Lower leg skin (tissue), 4 donors: ENCODE measurements at regions not wholly inside any gene's neighbourhood (a gene's known extent, or its start where the extent isn't known, plus 50 kb on each side); places are given as distances from the start of the nearest gene placed in this dataset.

ENCODE experiments used
- DNase-seq, 2 donors: peaks; one replicate each; pipeline ENCODE4 v3.0.0-alpha.2; 2019; ENCODE audit warnings: low spot score in 2 of 2
- H3K4me3 ChIP-seq: fragments of 200-600 bp; sonication (generic); 2 replicates; pipeline ENCODE4 v1.5.1; 2017; ENCODE audit warnings: mild to moderate bottlenecking, low read depth; ENCODE audit not compliant: poor library complexity, severe bottlenecking
- POLR2A ChIP-seq, 2 donors: fragments of 450-650 bp; IDR thresholded peaks; one replicate each; pipeline ENCODE4 v1.6.1; 2016 to 2017; ENCODE audit warnings: antibody characterized with exemption in 2 of 2, mild to moderate bottlenecking in 1 of 2, moderate library complexity in 1 of 2
- WGBS, 2 donors: methylation state at CpG; one replicate each; pipeline ENCODE4 v1.1.5; 2018; 5-methylcytosine and 5-hydroxymethylcytosine counted together
- intact Hi-C: fragments of 100-400 bp; cut with DNase I; formaldehyde crosslinking; loops from one replicate; pipeline ENCODE4 v1.15.0; 2023; ENCODE audit warnings: low total_unique reads
- TF ChIP-seq, protein P1 (sequence below), 3 donors: fragments of 450-650 bp; IDR thresholded peaks; one replicate each; pipeline ENCODE4 v1.5.1; 2016; ENCODE audit warnings: antibody characterized with exemption in 3 of 3, mild to moderate bottlenecking in 3 of 3, moderate library complexity in 2 of 3

DNA sequence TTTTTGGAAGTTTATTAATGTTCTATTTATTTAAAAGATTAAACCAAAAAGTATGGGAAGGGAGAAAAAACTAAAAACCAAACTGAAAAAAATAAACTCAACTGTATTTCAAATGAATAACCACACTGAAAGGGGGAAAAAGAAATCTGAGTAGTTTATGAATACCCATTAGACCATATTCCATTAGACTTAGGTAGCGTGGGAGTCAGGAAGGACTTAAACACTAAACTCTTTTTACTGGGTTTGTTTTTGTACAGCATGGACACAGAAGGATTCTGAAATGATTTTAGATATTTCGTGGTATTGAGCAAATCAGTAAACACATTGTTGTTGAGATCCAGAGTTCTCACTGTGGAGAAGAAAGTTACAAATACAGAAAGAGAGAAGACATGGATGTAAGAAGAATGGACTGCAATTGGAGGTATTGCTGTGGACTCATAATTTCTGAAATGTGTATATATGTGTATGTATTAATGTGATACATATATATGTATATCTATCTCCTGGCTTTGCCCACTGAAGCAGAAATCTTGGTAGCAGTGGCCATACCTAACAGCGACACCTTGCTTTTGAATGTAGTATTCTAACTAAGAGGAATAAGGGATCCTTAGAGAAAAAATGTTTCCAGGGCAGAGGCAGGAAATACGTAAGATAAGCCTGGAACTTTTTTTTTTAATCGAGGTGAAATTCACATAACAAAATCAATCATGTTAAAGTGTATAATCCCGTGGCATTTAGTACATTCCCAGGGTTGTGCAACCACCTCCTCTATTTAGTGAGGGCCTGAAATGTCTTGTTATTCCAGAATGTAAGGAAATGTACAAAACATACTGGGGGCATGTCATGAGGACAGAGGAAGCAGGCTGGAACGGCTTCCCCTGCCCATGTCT is 228.8 kb downstream of the SMARCA2 start:
- TF ChIP-seq, protein P1, sequence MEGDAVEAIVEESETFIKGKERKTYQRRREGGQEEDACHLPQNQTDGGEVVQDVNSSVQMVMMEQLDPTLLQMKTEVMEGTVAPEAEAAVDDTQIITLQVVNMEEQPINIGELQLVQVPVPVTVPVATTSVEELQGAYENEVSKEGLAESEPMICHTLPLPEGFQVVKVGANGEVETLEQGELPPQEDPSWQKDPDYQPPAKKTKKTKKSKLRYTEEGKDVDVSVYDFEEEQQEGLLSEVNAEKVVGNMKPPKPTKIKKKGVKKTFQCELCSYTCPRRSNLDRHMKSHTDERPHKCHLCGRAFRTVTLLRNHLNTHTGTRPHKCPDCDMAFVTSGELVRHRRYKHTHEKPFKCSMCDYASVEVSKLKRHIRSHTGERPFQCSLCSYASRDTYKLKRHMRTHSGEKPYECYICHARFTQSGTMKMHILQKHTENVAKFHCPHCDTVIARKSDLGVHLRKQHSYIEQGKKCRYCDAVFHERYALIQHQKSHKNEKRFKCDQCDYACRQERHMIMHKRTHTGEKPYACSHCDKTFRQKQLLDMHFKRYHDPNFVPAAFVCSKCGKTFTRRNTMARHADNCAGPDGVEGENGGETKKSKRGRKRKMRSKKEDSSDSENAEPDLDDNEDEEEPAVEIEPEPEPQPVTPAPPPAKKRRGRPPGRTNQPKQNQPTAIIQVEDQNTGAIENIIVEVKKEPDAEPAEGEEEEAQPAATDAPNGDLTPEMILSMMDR (IDR thresholded peaks at IDR 0.05): no peak
- TF ChIP-seq POLR2A (IDR thresholded peaks at IDR 0.05): no peak
- intact Hi-C loops: no loop called here
- WGBS, 2 donors: 72% methylated on average over 7 of the region's 7 CpGs

DNA sequence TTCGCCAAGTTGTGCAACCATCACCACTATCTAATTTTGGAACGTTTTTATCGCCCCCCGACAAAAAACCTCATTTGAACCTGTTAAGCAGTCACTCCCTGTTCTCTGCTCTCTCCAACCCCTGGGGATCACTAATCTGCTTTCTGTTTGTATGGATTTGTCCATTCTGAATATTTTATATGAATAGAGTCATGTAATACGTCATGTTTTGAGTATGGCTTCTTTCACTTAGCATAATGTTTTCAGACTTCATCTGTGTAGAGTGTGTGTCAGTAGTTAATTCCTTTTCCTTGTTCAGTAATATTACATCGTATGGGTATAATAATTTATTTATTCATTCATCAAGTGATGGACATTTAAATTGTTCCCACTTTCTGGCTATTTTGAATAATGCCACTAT is 232.2 kb downstream of the SMARCA2 start:
- intact Hi-C loops: no loop called here
- DNase-seq: no peak
- TF ChIP-seq POLR2A (IDR thresholded peaks at IDR 0.05): no peak
- TF ChIP-seq, protein P1 (IDR thresholded peaks at IDR 0.05): no peak
- 79 to 81% methylated on average over 6 of the region's 6 CpGs for WGBS, 2 donors
- H3K4me3 ChIP-seq: no peak overlapping the region

More for the DNA sequence above, 228.8 kb downstream of the SMARCA2 start:
- DNase-seq: no peak
- no peak overlapping the region for H3K4me3 ChIP-seq

DNA sequence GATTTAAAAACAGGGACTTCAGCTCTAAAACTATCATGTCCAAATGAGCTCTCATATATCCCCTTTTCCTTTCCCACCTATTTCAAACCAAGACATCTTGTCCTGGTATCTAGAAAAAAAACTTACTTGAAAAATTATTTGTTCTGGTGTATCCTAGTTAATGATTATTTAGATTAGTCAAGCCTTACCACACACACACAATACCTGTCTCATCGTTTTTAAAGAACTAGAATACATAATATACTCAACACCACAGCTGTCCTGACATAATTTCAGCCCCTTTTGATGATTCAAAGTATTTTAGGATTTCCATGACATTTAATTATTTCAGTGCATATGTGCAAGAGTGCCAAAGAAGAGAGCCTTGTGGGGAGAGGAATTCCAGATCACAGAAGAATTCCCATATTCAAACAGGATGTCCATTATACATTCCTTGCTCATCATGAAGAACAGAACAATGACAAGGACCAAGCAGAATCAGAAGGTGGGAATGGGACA is 233.7 kb downstream of the SMARCA2 start:
- no peak overlapping the region for H3K4me3 ChIP-seq
- intact Hi-C loops: no loop called here
- WGBS, 2 donors: 61% methylated on average over 1 of the region's 1 CpG
- DNase-seq: no peak
- TF ChIP-seq, protein P1 (IDR thresholded peaks at IDR 0.05): no peak
- TF ChIP-seq POLR2A (IDR thresholded peaks at IDR 0.05): no peak

DNA sequence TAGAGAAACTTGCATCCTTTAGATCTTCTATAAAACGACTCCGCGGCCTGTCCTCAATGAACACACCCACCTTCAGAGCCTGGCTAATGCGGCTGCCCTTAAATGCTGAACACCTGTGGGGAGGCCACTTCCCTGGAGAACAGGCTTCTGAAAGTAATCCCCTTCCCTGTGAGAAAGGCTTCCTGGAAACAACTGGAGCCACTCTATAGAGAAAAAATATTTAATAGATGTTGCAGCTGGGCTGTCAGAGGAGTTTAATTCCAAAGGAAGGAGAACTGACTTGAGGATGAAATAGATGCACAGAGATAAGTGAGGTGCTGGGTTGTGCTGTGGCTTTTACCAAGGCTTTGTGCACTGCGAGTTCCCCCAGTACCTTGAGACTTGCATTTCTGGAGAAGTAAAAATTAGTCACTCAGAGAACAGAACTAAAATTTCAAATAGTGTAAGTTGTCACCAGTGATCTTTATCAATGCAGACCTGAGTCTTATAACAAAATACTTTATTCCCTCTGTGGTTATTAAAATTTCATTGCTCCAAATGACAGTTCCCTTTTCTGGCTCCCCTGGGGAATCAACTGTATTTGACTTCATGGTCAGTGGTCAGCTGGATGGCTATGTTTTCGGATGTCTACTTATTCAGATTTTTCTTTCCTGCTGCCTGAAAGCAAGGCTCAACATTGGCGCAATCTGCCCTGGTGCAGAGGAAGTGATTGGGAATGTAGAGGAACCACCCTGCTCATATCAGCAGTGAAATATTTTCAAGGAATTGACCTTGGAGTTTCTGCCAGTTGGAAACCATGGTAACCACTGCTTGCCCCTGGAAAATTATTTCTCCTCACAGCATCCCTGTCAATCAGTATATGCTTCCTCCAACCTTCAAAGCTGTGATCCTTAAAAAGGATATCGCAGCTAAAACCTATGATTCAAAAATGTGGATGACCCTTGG is 238.8 kb downstream of the SMARCA2 start:
- no peak for DNase-seq
- TF ChIP-seq, protein P1 (IDR thresholded peaks at IDR 0.05): no peak
- TF ChIP-seq POLR2A (IDR thresholded peaks at IDR 0.05): no peak
- intact Hi-C loops: no loop called here
- H3K4me3 ChIP-seq: no peak overlapping the region
- WGBS, 2 donors: 77 to 82% methylated on average over 8 of the region's 8 CpGs

DNA sequence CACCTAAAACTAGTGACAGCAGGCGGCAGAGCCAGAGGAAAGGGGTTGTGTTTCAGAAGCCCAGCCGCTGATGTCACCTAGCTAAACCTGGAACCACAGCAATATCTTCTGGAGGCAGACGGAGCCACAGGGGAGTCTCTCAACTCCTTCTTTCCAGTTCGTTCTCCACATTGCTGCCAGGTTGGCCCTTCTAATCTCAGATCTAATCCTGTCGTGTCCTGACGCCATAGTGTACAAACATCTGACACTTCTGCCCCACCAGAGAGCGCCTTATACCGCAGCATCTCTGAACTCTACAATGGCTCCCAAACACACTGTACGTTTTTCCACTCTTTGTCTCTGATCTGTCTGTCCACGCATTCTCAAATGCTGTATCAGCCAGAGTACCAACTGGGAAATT is 240.0 kb downstream of the SMARCA2 start:
- WGBS, 2 donors: 85 to 87% methylated on average over 10 of the region's 10 CpGs
- H3K4me3 ChIP-seq: no peak overlapping the region
- DNase-seq: no peak
- TF ChIP-seq, protein P1 (IDR thresholded peaks at IDR 0.05): no peak
- no peak for TF ChIP-seq POLR2A (IDR thresholded peaks at IDR 0.05)
- intact Hi-C loops: no loop called here
